Activated CD8-positive, alpha-beta memory T cell treated with anti-CD3 and anti-CD28 coated beads, Interleukin-2, amount 10 ng/mL, durations not matched to agents 7 days and 5 days (primary cell): ENCODE measurements at regions not wholly inside any gene's neighbourhood (a gene's known extent, or its start where the extent isn't known, plus 50 kb on each side); places are given as distances from the start of the nearest gene placed in this dataset.

Experiments used
- ATAC-seq: fragments of 150-1000 bp; cut with Tn5 transposase; one replicate; pipeline ENCODE4 v1.10.0; 2021; ENCODE audit warnings: moderate library complexity
- CTCF ChIA-PET: fragments of 350-600 bp; sonication (Branson Sonifier 250); formaldehyde crosslinking; loops from one replicate; lab custom pipeline; 2021; ENCODE audit warnings: antibody characterized with exemption; lab: Charles Lee
- DNase-seq: peaks from one replicate; pipeline ENCODE4 v3.0.0-alpha.2; 2020
- H3K27ac Mint-ChIP-seq: one replicate; pipeline ENCODE4 v1.8.0; 2021; ENCODE audit warnings: mild to moderate bottlenecking, mixed read lengths
- H3K27me3 Mint-ChIP-seq: one replicate; pipeline ENCODE4 v1.8.0; 2021; ENCODE audit warnings: mixed read lengths
- H3K36me3 Mint-ChIP-seq: one replicate; pipeline ENCODE4 v1.8.0; 2021; ENCODE audit warnings: mild to moderate bottlenecking, mixed read lengths
- H3K4me1 Mint-ChIP-seq: one replicate; pipeline ENCODE4 v1.8.0; 2021; ENCODE audit warnings: mixed read lengths
- H3K4me3 Mint-ChIP-seq: one replicate; pipeline ENCODE4 v1.8.0; 2021; ENCODE audit warnings: mild to moderate bottlenecking, moderate library complexity, mixed read lengths
- H3K9me3 Mint-ChIP-seq: one replicate; pipeline ENCODE4 v1.8.0; 2022; ENCODE audit warnings: low read depth, mixed read lengths

GRCh38 chr15:99503411-99503810 is 62.4 kb upstream of the MEF2A start:
- ATAC-seq (no peak), DNase-seq (no peak)
- peaks cover 66% of the 10 kb centered on the region for H3K4me1 Mint-ChIP-seq
- H3K27ac Mint-ChIP-seq = peak overlapping the region; percentile 83
- peaks cover 6% of the 10 kb centered on the region for H3K36me3 Mint-ChIP-seq
- no peak overlapping the region for H3K4me3 Mint-ChIP-seq
- H3K9me3 Mint-ChIP-seq = no peaks in the 10 kb centered on the region
- H3K27me3 Mint-ChIP-seq = peaks cover 6% of the 10 kb centered on the region
- CTCF ChIA-PET = interaction anchor here (0.8 kb wide), 1 partner anchor 201 kb away, joined by 3 read pairs; no protein-coding TSS in a partner anchor

GRCh38 chr15:99504071-99504822 is 61.5 kb upstream of the MEF2A start:
- CTCF ChIA-PET = interaction anchor here (0.8 to 1.5 kb wide), 4 partner anchors 8 to 202 kb away, joined by 3 to 4 read pairs (median 3); partner anchors contain the start of gene MEF2A
- Mint-ChIP-seq H3K27me3 (peaks cover 2% of the 10 kb centered on the region), H3K9me3 (no peaks in the 10 kb centered on the region), H3K27ac (peak overlapping the region; percentile 83), H3K4me1 (peaks cover 74% of the 10 kb centered on the region), H3K36me3 (peaks cover 6% of the 10 kb centered on the region), H3K4me3 (peak overlapping the region; percentile 29)
- ATAC-seq (peak; percentile 62), DNase-seq (peak; percentile 71)

- H3K9me3 Mint-ChIP-seq = no peaks in the 10 kb centered on the region
- CTCF ChIA-PET = interaction anchor here (0.8 to 1.5 kb wide), 4 partner anchors 9 to 202 kb away, joined by 3 to 4 read pairs (median 3); partner anchors contain the start of gene MEF2A
- H3K27ac Mint-ChIP-seq = peak overlapping the region; percentile 83
- peaks cover 5% of the 10 kb centered on the region for H3K36me3 Mint-ChIP-seq
- no peaks in the 10 kb centered on the region for H3K27me3 Mint-ChIP-seq
- peak; percentile 70 for DNase-seq
- H3K4me3 Mint-ChIP-seq = peak overlapping the region; percentile 29
- peak; percentile 80 for ATAC-seq
- H3K4me1 Mint-ChIP-seq = peaks cover 81% of the 10 kb centered on the region
These were observed 60.8 kb upstream of the MEF2A start for GRCh38 chr15:99504823-99505551.

- H3K4me1 Mint-ChIP-seq = peaks cover 78% of the 10 kb centered on the region
- H3K4me3 Mint-ChIP-seq = no peak overlapping the region
- H3K36me3 Mint-ChIP-seq = peaks cover 5% of the 10 kb centered on the region
- CTCF ChIA-PET = no interaction called here
- no peak for DNase-seq
- no peaks in the 10 kb centered on the region for H3K9me3 Mint-ChIP-seq
- no peak overlapping the region for H3K27ac Mint-ChIP-seq
- H3K27me3 Mint-ChIP-seq = peaks cover 7% of the 10 kb centered on the region
- ATAC-seq = no peak
These were observed 59.4 kb upstream of the MEF2A start for GRCh38 chr15:99506399-99506798.

- Mint-ChIP-seq H3K4me1 (peaks cover 78% of the 10 kb centered on the region), H3K27ac (no peak overlapping the region), H3K36me3 (peaks cover 5% of the 10 kb centered on the region), H3K4me3 (no peak overlapping the region), H3K9me3 (no peaks in the 10 kb centered on the region), H3K27me3 (peaks cover 12% of the 10 kb centered on the region)
- ATAC-seq (no peak), DNase-seq (no peak)
- CTCF ChIA-PET = no interaction called here
These were observed 58.7 kb upstream of the MEF2A start for GRCh38 chr15:99507016-99507503.

- Mint-ChIP-seq H3K27ac (no peak overlapping the region), H3K4me3 (no peak overlapping the region), H3K4me1 (peaks cover 78% of the 10 kb centered on the region), H3K9me3 (no peaks in the 10 kb centered on the region), H3K27me3 (peaks cover 15% of the 10 kb centered on the region), H3K36me3 (peaks cover 5% of the 10 kb centered on the region)
- ATAC-seq (peak; percentile 25), DNase-seq (peak; percentile 67)
- CTCF ChIA-PET = no interaction called here
These were observed 58.1 kb upstream of the MEF2A start for GRCh38 chr15:99507504-99508310.

- Mint-ChIP-seq H3K4me1 (peaks cover 74% of the 10 kb centered on the region), H3K9me3 (no peaks in the 10 kb centered on the region)
- CTCF ChIA-PET = no interaction called here
These were observed 57.5 kb upstream of the MEF2A start for GRCh38 chr15:99508311-99508645.

GRCh38 chr15:99508852-99509251 is 56.9 kb upstream of the MEF2A start:
- H3K27me3 Mint-ChIP-seq = peaks cover 16% of the 10 kb centered on the region
- no peak overlapping the region for H3K27ac Mint-ChIP-seq
- DNase-seq (no peak), ATAC-seq (no peak)
- H3K36me3 Mint-ChIP-seq = peaks cover 5% of the 10 kb centered on the region
- CTCF ChIA-PET = no interaction called here
- H3K9me3 Mint-ChIP-seq = no peaks in the 10 kb centered on the region
- no peak overlapping the region for H3K4me3 Mint-ChIP-seq
- H3K4me1 Mint-ChIP-seq = peaks cover 69% of the 10 kb centered on the region

More at GRCh38 chr15:99508311-99508645, 57.5 kb upstream of the MEF2A start:
- Mint-ChIP-seq H3K36me3 (peaks cover 5% of the 10 kb centered on the region), H3K4me3 (no peak overlapping the region), H3K27me3 (peaks cover 15% of the 10 kb centered on the region), H3K27ac (no peak overlapping the region)
- DNase-seq = peak; percentile 33
- no peak for ATAC-seq

GRCh38 chr15:99509686-99510461 is 55.9 kb upstream of the MEF2A start:
- CTCF ChIA-PET = no interaction called here
- Mint-ChIP-seq H3K9me3 (no peaks in the 10 kb centered on the region), H3K36me3 (peaks cover 5% of the 10 kb centered on the region), H3K4me1 (peaks cover 58% of the 10 kb centered on the region), H3K27me3 (peaks cover 17% of the 10 kb centered on the region), H3K4me3 (no peak overlapping the region), H3K27ac (no peak overlapping the region)
- DNase-seq = peak; percentile 29
- ATAC-seq = no peak

GRCh38 chr15:99511531-99511865 is 54.3 kb upstream of the MEF2A start:
- CTCF ChIA-PET = no interaction called here

GRCh38 chr15:99511866-99512661 is 53.7 kb upstream of the MEF2A start:
- ATAC-seq (no peak), DNase-seq (peak; percentile 35)
- Mint-ChIP-seq H3K4me1 (peaks cover 43% of the 10 kb centered on the region), H3K36me3 (no peaks in the 10 kb centered on the region), H3K4me3 (no peak overlapping the region), H3K27ac (no peak overlapping the region), H3K27me3 (peaks cover 17% of the 10 kb centered on the region), H3K9me3 (no peaks in the 10 kb centered on the region)
- CTCF ChIA-PET = interaction anchor here (1.1 kb wide), 1 partner anchor 221 kb away, joined by 3 read pairs; the partner anchor contains the start of gene LYSMD4

More at GRCh38 chr15:99511531-99511865, 54.3 kb upstream of the MEF2A start:
- ATAC-seq (no peak), DNase-seq (no peak)
- Mint-ChIP-seq H3K9me3 (no peaks in the 10 kb centered on the region), H3K4me3 (no peak overlapping the region), H3K27me3 (peaks cover 17% of the 10 kb centered on the region), H3K36me3 (peaks cover under 1% of the 10 kb centered on the region), H3K27ac (no peak overlapping the region), H3K4me1 (peaks cover 47% of the 10 kb centered on the region)

- Mint-ChIP-seq H3K9me3 (no peaks in the 10 kb centered on the region), H3K4me1 (peaks cover 23% of the 10 kb centered on the region), H3K36me3 (no peaks in the 10 kb centered on the region), H3K27me3 (peaks cover 17% of the 10 kb centered on the region), H3K27ac (no peak overlapping the region), H3K4me3 (no peak overlapping the region)
- CTCF ChIA-PET = no interaction called here
- no peak for DNase-seq
- no peak for ATAC-seq
These were observed 51.5 kb upstream of the MEF2A start for GRCh38 chr15:99514306-99514705.
